ENCODE measurements at regions not wholly inside any gene's neighbourhood (a gene's known extent, or its start where the extent isn't known, plus 50 kb on each side); places are given as distances from the start of the nearest gene placed in this dataset.
"Not testable (repeated sequence)": the region's sequence is repeated elsewhere in the genome, so short reads cannot be mapped to it uniquely, and the experiment has no call there.

GRCh38 chr2:160550048-160550447 lies 56.4 kb upstream of the RBMS1 start:
- no peak for DNase-seq (ENCODE audit: low spot score)

- no peak for DNase-seq (ENCODE audit: low spot score)
These were observed 57.7 kb upstream of the RBMS1 start for GRCh38 chr2:160551259-160551658.

GRCh38 chr2:160555420-160556071 lies 61.9 kb upstream of the RBMS1 start:
- no peak for DNase-seq (ENCODE audit: low spot score)

- DNase-seq (ENCODE audit: low spot score), result no peak
These were observed 64.3 kb upstream of the RBMS1 start for GRCh38 chr2:160557903-160558302.

GRCh38 chr2:160558531-160558930 lies 64.9 kb upstream of the RBMS1 start:
- no peak for DNase-seq (ENCODE audit: low spot score)

- no peak for DNase-seq (ENCODE audit: low spot score)
These were observed 68.1 kb upstream of the RBMS1 start for GRCh38 chr2:160561551-160562295.

GRCh38 chr2:160562730-160563129 lies 69.1 kb upstream of the RBMS1 start:
- no peak for DNase-seq (ENCODE audit: low spot score)

- no peak for DNase-seq (ENCODE audit: low spot score)
These were observed 71.0 kb upstream of the RBMS1 start for GRCh38 chr2:160564591-160564990.

- no peak for DNase-seq (ENCODE audit: low spot score)
These were observed 71.7 kb upstream of the RBMS1 start for GRCh38 chr2:160565099-160565845.

- peak; percentile 44 for DNase-seq (ENCODE audit: low spot score)
These were observed 73.1 kb upstream of the RBMS1 start for GRCh38 chr2:160566717-160567116.

- no peak for DNase-seq (ENCODE audit: low spot score)
These were observed 75.2 kb upstream of the RBMS1 start for GRCh38 chr2:160568856-160569255.

- DNase-seq (ENCODE audit: low spot score), result no peak
These were observed 76.8 kb upstream of the RBMS1 start for GRCh38 chr2:160570376-160570775.

- DNase-seq (ENCODE audit: low spot score), result peak; percentile 60
These were observed 81.0 kb upstream of the RBMS1 start for GRCh38 chr2:160574468-160575140.

GRCh38 chr2:160575368-160575767 lies 81.8 kb upstream of the RBMS1 start:
- no peak for DNase-seq (ENCODE audit: low spot score)

GRCh38 chr2:160576054-160576499 lies 82.5 kb upstream of the RBMS1 start:
- no peak for DNase-seq (ENCODE audit: low spot score)

- DNase-seq (ENCODE audit: low spot score), result not testable (repeated sequence)
These were observed 83.5 kb upstream of the RBMS1 start for GRCh38 chr2:160577081-160577480.

GRCh38 chr2:160581035-160581434 lies 87.4 kb upstream of the RBMS1 start:
- peak; percentile 43 for DNase-seq (ENCODE audit: low spot score)

- no peak for DNase-seq (ENCODE audit: low spot score)
These were observed 87.8 kb upstream of the RBMS1 start for GRCh38 chr2:160581448-160581847.

GRCh38 chr2:160582081-160582480 lies 88.5 kb upstream of the RBMS1 start:
- DNase-seq (ENCODE audit: low spot score), result no peak

- peak; percentile 61 for DNase-seq (ENCODE audit: low spot score)
These were observed 89.0 kb upstream of the RBMS1 start for GRCh38 chr2:160582490-160583145.

GRCh38 chr2:160583146-160583535 lies 89.5 kb upstream of the RBMS1 start:
- DNase-seq (ENCODE audit: low spot score), result peak; percentile 19
